Inferior parietal cortex (tissue), 1 donor: ENCODE measurements at regions not wholly inside any gene's neighbourhood (a gene's known extent, or its start where the extent isn't known, plus 50 kb on each side); places are given as distances from the start of the nearest gene placed in this dataset.
A peak's percentile ranks its signal among the peaks of the same experiment; 100 is the strongest.
"Not testable (repeated sequence)": the region's sequence is repeated elsewhere in the genome, so short reads cannot be mapped to it uniquely, and the experiment has no call there.

Source experiments
- DNase-seq: peaks from one replicate; pipeline ENCODE4 v3.0.0-alpha.2; 2016; ENCODE audit errors: extremely low spot score

DNA sequence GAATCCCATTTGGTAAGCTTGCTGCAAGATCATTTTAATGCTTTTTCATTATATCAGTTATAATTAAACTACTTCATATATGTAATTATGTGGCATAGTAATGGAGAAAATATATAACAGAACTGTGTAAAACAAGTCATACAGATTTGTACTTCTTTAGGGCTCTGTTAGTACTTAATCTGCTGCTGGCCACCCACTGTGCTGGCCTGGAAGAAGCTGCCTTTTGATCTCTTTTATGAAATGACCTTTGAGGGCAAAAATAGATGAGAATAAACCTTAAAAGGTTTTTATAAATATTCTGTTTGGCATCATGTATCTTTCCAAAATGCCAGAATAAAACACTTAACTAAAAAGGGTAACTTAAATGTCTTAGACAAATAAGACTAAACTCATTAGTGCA lies 262.9 kb downstream of the ZIC1 start:
- DNase-seq = no peak

DNA sequence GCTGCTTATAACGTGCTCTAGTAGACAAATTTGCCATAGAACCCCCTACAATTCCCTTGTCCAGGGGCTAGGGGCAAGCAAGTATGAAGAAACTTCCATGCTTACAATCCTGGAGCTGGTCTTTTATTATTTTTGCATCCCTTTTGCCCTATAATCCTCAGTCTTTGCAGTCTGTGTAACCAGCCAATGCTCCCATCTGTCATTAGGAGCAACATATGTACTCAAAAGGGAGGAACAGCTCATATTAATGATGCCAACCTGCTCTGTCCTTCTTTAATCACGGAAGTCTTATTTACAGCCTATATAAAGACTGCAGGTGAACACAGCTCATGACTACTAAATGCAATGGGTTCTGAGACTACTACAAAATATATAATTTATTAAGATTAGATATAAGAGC lies 263.3 kb downstream of the ZIC1 start:
- no peak for DNase-seq

DNA sequence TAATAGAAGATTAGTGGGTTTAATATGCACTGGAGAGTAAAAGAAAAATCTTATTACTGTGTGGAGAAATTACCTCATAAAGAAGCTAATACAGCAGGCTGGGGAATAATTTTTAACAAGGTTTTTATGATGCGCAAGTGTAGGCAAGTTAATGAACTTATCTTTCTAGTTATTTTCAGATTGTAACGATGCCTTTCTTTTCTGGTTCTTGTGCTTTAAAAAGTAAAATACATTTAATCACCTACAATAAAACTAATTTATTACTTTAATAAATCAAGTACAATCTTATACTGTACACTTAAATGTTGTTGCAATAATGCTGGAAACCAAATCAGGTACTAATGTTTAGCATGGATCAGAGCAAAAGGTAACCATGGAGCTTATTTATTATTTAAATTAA lies 266.6 kb downstream of the ZIC1 start:
- no peak for DNase-seq

DNA sequence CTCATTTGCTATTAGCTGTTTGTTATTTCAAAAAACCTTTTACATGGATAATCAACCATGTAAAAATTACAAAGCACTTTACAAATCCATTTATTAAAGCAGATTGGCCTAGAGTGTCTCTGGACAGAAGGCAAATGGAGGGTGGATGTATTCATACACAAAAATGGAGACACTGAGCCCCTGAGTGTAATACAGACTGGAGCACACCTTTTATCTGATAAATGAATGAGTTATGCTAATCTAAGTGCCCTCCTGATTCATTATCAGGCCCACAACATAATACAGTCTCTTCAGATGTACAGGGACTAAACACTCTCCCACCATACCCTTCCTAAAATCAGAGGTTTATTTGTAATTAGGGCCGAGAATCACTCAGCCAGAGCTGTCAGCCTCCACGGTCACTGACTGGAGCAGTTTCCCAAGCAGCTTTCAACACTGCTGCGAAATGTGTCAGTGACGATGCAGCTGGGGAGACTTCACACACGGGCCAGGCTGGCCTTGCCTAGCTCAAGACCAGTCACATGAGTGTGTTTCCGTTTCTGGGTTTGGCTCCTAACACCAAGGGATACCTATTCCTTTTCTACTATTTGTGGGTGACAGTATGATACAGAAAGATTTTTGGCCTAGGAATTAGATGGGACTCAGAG lies 271.8 kb downstream of the ZIC1 start:
- no peak for DNase-seq

DNA sequence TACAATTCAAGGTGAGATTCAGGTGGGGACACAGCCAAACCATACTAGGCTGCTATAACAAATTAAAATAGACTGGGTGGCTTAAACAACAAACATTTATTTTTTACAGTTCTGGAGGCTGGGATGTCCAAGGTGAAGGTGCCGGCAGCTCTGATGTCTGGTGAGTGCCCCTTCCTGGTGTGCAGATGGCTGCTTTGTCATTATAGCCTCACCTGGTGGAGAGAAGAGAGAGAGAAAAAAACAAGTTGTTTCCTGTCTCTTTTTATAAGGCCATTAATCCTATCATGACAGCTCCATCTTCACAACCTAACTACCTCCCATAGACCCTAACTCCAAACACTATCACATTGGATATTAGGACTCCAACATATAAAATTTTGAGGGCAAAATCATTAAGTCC lies 279.7 kb downstream of the ZIC1 start:
- no peak for DNase-seq

DNA sequence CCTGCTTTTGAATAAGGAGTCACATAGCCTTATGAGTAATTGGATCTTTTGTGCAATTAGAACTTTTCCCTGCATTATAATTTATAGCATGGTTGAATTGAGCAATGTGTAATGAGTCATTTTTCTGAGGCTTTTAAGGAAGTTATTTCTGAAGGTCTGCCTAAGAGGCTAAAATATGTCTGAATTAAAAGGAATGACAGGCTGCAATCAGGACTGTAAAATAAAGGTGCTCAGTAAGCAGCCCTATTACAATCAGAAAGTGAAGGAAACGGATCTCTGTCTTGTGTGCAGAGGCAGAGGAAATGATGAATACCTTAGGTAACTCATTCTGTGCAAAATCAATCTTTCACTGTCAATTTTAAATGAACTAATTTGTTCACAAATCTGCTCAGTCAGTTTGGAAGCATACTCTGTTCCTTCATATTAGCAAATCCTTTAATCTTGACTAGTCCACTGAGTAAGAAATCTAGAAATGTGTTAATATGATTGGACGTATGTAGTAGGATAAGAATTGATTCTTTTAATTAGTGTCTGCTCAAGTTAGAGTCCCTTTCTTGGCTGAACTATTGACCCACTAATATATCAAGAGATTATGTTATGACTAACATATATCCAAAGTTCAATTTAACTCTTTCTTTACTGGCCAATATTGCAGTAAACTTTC lies 290.1 kb downstream of the ZIC1 start:
- no peak for DNase-seq

DNA sequence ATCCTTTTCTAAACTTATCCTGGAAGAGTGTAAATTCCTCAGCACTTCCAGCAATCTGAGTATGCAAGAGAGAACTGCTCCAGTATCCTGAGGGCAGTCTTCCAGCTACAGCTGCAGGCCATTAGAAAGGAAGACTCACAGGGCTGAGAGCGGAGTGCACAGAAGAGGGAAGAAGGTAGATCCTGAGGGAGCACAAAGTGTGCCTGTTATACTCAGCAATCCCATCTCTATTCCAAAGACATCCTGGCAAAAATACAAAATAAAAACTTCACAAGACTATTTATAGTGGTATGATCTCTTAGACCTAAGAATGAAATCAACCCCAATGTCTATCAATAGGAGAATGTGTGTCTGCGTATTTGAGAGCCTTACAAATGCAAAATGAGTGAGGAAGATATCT lies 292.0 kb downstream of the ZIC1 start:
- DNase-seq = no peak

DNA sequence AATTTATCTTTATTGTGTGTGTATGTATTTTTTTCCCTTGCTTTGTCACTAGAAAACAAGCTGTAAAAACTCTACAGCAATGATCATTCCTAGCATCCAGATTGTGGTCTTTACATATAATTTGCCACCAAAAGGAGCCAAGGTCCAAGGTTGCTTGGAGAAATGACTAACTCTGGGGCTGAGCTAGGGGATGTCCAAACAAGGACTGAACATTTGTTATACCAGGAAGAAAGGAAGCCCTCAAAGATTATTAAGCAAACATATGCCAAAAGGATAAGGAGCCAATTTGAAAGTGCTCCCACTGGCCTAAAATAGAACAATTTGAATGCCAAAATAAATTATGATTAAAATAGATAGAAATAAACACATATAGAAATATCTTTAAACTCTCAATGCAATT lies 293.3 kb downstream of the ZIC1 start:
- no peak for DNase-seq

DNA sequence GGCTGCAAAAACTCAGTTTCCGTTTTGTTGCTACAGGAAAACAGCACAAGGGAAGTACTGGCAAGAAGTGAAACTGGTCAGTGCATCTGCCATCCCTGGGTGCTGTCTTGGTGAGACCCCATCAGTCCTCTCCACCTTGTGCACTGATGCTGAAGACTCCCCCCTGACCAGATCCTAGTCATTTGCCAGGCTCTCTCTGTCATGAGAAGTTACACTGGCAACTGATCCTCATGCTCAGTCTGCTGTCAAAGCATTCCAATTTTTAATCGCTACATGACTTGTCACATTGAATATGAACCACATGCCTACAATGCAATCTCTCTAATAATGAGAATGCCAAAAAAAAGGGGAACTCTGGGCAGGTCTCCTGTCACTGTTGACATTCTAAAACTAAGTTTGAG lies 296.5 kb downstream of the ZIC1 start:
- peak; percentile 7 for DNase-seq

DNA sequence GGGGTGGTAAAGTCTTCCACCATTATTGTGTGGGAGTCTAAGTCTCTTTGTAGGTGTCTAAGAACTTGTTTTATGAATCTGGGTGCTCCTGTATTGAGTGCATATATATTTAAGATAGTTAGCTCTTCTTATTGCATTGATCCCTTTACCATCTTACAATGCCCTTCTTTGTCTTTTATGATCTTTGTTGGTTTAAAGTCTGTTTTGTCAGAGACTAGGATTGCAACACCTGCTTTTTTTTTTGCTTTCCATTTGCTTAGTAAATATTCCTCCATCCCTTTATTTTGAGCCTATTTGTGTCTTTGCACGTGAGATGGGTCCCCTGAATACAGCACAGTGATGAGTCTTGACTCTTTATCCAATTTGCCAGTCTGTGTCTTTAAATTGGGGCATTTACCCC lies 301.6 kb downstream of the ZIC1 start:
- not testable (repeated sequence) for DNase-seq

DNA sequence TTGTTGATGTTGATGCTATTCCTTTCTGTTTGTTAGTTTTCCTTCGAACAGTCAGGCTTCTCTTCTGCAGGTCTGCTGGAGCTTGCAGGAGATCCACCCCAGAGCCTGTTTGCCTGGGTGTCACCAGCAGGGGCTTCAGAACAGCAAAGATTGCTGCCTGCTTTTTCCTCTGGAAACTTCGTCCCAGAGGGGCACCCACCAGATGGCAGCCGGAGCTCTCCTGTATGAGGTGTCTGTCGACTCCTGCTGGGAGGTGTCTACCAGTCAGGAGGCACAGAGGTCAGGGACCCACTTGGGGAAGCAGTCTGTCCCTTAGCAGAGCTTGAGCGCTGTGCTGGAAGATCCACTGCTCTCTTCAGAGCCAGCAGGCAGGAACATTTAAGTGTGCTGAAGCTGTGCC lies 303.2 kb downstream of the ZIC1 start:
- no peak for DNase-seq

DNA sequence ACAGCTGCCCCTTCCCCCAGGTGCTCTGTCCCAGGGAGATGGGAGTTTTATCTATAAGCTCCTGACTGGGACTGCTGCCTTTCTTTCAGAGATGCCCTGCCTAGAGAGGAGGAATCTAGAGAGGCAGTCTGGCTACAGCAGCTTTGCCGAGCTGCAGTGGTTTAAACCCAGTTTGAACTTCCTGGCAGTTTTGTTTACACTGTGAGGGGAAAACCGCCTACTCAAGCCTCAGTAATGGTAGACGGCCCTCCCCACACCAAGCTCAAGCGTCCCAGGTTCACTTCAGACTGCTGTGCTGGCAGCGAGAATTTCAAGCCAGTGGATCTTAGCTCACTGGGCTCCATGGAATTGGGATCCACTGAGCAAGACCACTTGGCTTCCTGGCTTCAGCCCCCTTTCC lies 303.6 kb downstream of the ZIC1 start:
- DNase-seq = not testable (repeated sequence)

DNA sequence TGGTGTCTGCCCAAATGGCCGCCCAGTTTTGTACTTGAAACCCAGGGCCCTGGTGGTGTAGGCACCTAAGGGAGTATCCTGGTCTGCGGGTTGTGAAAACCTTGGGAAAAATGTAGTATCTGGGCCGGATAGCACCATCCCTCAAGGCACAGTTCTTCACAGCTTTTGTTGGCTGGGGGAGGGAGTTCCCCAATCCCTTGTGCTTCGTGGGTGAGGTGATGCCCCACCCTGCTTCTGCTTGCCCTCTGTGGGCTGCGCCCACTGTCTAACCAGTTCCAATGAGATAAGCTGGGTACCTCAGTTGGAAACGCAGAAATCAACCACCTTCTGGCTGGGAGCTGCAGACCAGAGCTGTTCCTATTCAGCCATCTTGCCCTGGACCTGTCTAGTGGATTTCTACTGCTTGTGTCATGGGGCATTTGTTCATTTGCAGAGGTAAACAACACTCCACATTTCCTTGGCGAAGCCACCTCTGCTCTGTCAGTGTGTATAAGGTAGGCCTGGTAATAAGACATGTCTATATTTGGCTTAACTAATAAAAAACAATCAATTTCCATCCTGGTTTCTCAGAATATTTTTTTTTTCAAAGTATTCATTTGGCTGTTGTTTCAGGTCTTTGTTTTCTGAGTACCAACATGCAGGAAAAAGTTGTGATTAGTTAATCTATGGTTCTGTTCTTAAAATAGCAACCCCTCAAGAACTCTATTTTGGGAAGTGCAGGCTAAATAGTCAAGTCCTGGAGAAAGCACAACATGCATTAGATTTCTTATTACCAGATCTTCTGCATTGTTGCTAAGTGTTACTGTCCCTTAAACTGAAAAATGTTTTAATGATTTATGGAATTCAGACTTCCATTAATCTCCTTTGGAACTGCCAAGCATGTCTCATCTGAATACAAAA lies 304.3 kb downstream of the ZIC1 start:
- DNase-seq = no peak

DNA sequence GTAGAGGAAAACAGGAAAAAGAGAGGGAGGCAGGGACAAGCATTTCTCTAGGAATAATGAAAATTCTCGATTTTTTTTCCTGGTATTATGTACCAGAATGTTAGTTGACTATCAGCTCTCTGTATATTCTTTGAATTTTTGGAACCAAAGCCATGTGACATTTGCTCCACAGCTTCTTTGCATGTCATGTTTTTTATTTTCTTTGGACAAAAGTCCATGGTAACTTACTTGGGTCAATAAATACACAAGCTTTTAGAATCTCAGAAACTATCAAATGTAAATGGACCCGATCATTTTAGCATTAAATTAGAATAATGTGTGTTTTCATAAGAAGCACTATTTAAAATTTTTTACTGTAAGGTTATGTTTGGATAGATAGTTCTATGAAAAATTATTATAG lies 320.5 kb downstream of the ZIC1 start:
- DNase-seq = no peak

DNA sequence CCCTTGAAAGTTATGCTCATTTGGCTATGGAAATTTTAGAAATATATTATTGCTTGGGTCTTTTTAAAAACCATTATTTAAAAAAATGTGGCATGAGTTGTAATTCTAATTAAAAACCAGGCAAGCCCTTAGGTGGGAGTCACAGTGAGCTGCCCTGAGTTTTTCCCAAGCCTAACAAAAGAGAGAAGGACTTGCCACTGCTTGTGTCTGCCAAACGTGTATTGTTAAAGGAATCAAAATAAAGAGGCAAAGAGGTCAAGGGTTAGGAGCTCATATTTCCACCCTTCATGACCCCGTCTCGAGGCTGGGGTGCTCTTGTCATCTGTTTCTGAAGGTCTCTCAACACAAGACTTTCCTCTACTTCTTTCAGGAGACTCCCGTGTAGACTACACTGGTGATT lies 321.1 kb downstream of the ZIC1 start:
- DNase-seq = no peak

DNA sequence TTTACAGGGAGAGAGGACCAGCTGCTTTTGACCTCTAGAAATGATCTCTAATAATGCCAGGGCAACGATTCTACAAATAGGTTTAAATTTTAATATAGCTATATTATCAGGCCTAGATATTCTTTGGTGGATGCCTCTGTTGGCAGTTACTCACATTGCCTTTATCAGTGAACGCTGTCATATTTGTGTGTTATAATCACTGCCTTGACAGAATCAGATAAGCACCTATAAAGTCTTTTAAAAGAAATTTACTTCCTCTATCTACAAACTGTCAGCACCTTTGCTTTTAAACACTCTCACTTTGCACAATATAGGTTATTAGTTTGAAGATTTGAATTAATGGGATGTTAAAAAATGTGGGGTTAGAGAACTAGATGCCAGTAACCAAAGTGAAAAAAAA lies 324.1 kb downstream of the ZIC1 start:
- no peak for DNase-seq

DNA sequence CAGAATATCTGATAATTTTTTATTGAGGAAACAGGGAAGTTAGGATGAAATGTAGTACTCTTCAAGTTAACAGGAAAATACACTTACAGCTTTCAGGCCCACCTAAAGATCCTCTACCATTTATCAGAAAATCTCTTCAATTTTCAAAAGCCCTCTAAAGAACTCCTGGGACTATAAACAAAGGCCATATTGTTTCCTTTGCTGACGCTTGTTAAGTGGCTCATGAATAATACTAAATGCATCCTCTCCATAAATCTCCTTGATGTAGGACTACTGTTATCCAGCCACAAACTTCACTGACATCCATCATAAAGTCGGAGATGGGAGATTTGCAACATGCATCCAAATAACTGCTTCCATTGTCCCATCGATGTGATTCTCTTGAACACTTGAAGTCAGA lies 326.5 kb downstream of the ZIC1 start:
- DNase-seq = no peak

DNA sequence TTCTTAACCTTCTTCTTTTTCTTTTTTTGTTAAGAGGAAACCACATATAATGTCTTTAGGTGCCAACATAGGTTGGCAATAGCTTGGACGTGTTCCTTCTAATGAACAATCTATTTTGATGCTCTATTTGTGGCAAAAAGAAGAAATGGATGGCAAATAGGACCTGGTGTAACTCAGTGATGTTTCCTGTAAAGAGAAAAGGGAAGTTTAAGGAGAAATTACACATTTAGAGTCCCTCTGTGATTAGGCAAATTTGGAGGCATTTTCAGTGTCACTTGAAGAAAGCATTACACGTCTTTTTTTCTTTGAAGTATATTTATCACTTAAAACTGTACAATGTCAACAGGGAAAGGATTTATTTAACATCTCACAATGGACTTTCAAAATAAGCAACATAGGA lies 327.1 kb downstream of the ZIC1 start:
- no peak for DNase-seq

DNA sequence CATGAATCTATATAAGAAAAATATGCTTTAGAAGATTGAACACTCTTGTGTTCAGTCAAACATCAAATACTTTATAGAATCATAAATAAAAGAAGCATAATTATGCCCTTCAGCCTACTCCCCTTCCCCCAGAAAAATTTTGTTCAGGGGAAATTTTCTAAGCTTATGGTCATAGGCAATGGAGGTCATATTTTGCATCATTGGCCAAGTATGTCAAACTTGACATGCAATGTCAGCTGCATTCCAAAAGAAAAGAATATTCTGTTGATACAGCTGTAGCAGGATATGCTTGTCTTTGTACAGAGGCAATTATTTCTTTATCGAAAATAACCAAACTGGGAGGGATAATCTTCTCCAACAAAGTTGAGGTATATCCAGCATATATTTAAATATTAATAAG lies 328.2 kb downstream of the ZIC1 start:
- DNase-seq = no peak

DNA sequence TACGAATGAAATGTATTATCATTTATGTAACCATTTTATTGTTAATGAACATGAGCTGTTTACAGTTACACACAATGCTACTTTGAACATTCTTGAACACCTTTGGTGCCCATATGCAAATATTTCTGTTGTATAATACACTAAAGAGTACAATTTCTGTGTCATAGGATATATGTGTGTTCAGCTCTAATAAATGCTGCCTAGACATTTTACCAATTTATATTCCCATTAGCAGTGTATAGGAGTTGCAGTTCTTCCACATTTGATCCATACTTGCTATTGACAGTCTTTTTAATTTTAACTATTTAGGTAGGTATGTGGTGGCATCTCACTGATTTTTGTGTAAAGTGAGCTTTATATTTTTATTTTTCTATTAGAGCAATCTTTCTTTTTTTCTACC lies 331.8 kb downstream of the ZIC1 start:
- DNase-seq = no peak

DNA sequence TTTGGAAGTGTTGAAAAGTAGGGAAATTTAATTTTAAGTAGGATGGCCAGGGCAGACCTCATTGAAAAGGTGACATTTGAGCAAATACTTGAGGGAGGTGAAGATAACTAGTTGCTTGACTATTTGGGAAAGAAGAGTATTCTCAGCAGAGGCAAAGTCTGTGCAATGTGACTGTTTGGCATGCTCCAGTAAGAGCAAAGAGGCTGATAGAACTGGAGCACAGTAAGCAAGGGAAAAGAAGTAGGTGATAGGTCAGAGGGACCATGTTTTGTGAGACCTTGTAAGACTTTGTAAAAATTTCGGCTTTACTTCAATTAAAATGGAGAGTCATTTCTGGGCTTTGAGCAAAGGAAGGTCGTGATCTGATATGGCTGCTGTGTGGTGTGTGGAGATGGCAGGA lies 335.8 kb downstream of the ZIC1 start:
- DNase-seq = no peak

DNA sequence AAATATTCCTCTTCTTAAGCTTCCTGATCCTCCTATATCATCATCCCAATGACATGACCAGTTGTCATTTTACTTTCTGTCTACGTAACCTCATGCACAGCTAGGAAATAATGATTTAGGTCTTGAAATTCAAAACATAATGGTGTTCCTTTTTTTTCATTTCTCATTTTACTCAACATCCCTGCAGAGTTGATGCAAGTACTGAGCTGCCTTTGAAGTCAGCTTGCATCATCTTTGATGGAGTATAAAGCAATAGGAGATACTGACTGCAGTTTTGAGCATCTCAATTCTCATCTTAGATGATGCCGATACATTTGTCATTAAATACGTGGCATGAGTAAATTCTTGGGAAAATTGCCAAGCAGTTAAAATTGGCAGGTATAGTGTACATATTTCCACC lies 346.1 kb downstream of the ZIC1 start:
- DNase-seq = no peak

DNA sequence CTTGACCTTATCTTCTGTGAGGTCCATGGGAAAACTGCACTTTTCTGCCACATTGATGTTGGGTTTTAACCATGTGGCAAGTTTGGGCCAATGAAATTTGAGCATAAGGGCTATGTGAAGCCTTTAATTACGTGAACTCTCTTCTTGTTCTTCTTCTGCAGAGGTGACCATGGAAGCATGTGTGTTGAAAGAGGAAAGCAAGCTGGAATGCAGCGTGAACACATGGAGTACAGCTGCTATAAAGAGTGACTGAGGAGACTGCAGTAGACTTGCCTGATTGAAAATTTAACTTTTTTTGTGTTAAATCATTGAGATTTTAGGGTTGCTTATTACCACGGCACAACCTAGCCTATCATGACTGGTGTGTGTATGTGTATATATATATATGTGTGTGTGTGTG lies 347.3 kb downstream of the ZIC1 start:
- no peak for DNase-seq
